Trophoblast cell (in vitro differentiated cells and primary cell): ENCODE measurements at regions not wholly inside any gene's neighbourhood (a gene's known extent, or its start where the extent isn't known, plus 50 kb on each side); places are given as distances from the start of the nearest gene placed in this dataset.

ENCODE experiments used
- DNase-seq, 2 donors: peaks; one replicate each; pipeline ENCODE4 v3.0.0-alpha.2; 2016
- H2AFZ ChIP-seq: 2 replicates; pipeline ENCODE4 v1.6.1; 2013; ENCODE audit warnings: low read length, moderate library complexity, mild to moderate bottlenecking; ENCODE audit not compliant: insufficient read depth, poor library complexity
- H2AK5ac ChIP-seq: 2 replicates; pipeline ENCODE4 v1.6.1; 2013; ENCODE audit warnings: mild to moderate bottlenecking, low read length
- H2BK120ac ChIP-seq: 2 replicates; pipeline ENCODE4 v1.6.1; 2013; ENCODE audit warnings: low read length, mild to moderate bottlenecking, moderate library complexity; ENCODE audit not compliant: insufficient read depth, poor library complexity
- H2BK12ac ChIP-seq: 2 replicates; pipeline ENCODE4 v1.6.1; 2013; ENCODE audit warnings: mild to moderate bottlenecking, low read length, moderate library complexity
- H2BK5ac ChIP-seq: 2 replicates; pipeline ENCODE4 v1.6.1; 2013; ENCODE audit warnings: low read length, low read depth, moderate library complexity, mild to moderate bottlenecking; ENCODE audit not compliant: poor library complexity
- H3K14ac ChIP-seq: 2 replicates; pipeline ENCODE4 v1.6.1; 2013; ENCODE audit warnings: mild to moderate bottlenecking, low read length
- H3K18ac ChIP-seq: 2 replicates; pipeline ENCODE4 v1.6.1; 2013; ENCODE audit warnings: mild to moderate bottlenecking, low read length
- H3K23ac ChIP-seq: 2 replicates; pipeline ENCODE4 v1.6.1; 2013; ENCODE audit warnings: low read length
- H3K27ac ChIP-seq: 2 replicates; pipeline ENCODE4 v1.5.1; 2013; ENCODE audit warnings: low read depth, mild to moderate bottlenecking, inconsistent platforms, low read length, moderate library complexity
- H3K27me3 ChIP-seq: 2 replicates; pipeline ENCODE4 v1.6.1; 2013; ENCODE audit warnings: inconsistent platforms, mild to moderate bottlenecking, low read length, moderate library complexity; ENCODE audit not compliant: insufficient read depth
- H3K36me3 ChIP-seq, 2 experiments: 1 replicate in 1 of 2; 2 replicates in 1 of 2; pipeline ENCODE4 v1.6.1; 2013; ENCODE audit warnings: low read length in 2 of 2, mild to moderate bottlenecking in 2 of 2, moderate library complexity in 1 of 2; ENCODE audit not compliant: insufficient read depth in 2 of 2, control insufficient read depth in 1 of 2
- H3K4ac ChIP-seq: 2 replicates; pipeline ENCODE4 v1.6.1; 2013; ENCODE audit warnings: low read depth, mild to moderate bottlenecking, low read length, moderate library complexity
- H3K4me1 ChIP-seq, 2 experiments: 1 replicate in 1 of 2; 2 replicates in 1 of 2; pipeline ENCODE4 v1.6.1; 2013; ENCODE audit warnings: low read length in 2 of 2, mild to moderate bottlenecking in 2 of 2, moderate library complexity in 1 of 2; ENCODE audit not compliant: insufficient read depth in 2 of 2, control insufficient read depth in 1 of 2
- H3K4me2 ChIP-seq: 2 replicates; pipeline ENCODE4 v1.6.1; 2013; ENCODE audit warnings: inconsistent platforms, mild to moderate bottlenecking, low read length, moderate library complexity
- H3K4me3 ChIP-seq: 2 replicates; pipeline ENCODE4 v1.5.1; 2013; ENCODE audit warnings: mild to moderate bottlenecking, low read depth, low read length, inconsistent platforms
- H3K79me1 ChIP-seq: one replicate; pipeline ENCODE4 v1.6.1; 2013; ENCODE audit warnings: low read length
- H3K79me2 ChIP-seq: 2 replicates; pipeline ENCODE4 v1.6.1; 2013; ENCODE audit warnings: low read length, mild to moderate bottlenecking; ENCODE audit not compliant: control insufficient read depth, insufficient read depth, poor library complexity
- H3K9ac ChIP-seq: 2 replicates; pipeline ENCODE4 v1.6.1; 2013; ENCODE audit warnings: mild to moderate bottlenecking, low read length
- H3K9me3 ChIP-seq: 2 replicates; pipeline ENCODE4 v1.6.1; 2013; ENCODE audit warnings: low read depth, mild to moderate bottlenecking, control low read depth, inconsistent platforms, low read length; ENCODE audit not compliant: insufficient read depth
- H4K12ac ChIP-seq: 2 replicates; pipeline ENCODE4 v1.6.1; 2013; ENCODE audit warnings: low read depth, mild to moderate bottlenecking, low read length, moderate library complexity
- H4K8ac ChIP-seq: 2 replicates; pipeline ENCODE4 v1.6.1; 2013; ENCODE audit warnings: low read depth, mild to moderate bottlenecking, low read length, moderate library complexity
- H4K91ac ChIP-seq: one replicate; pipeline ENCODE4 v1.6.1; 2013; ENCODE audit warnings: low read depth, mild to moderate bottlenecking, low read length, moderate library complexity
- WGBS: extraction: QIAGEN DNeasy Blood & Tissue Kit; methylation state at CpG from one replicate; pipeline ENCODE4 v1.1.7; 2013; ENCODE audit warnings: missing lambda C conversion rate; ENCODE audit not compliant: insufficient read length, insufficient coverage; ENCODE audit errors: extremely low coverage; 5-methylcytosine and 5-hydroxymethylcytosine counted together

DNA sequence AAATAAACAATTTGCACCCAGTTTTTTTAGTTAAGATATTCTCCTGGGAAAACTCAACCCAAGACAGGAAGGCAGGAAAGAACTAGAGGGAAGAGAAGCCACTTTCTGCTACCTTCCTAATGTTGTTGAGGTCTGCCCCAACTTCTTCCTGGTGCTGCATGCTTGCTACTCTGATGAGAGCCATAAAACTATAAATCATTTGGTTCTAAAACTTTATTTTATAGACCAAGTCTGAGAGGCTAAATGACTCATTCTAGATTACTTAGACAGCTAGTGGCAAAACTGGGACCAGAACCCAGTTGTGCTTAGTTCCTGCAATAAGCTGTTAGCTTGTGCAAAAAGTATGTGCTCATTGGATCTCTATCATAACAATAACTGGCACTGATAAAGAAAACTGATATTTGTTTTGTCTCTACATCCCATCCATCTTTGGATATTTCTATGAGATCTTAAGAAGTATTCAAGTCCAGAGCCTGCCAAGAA, 344.9 kb upstream of the SLC14A2 start:
- Histone ChIP-seq H4K8ac (no peak overlapping the region), H3K9ac (no peak overlapping the region), H4K91ac (no peak overlapping the region), H3K9me3 (no peaks in the 10 kb centered on the region), H3K36me3 (no peaks in the 10 kb centered on the region), H3K14ac (no peak overlapping the region), H3K79me2 (no peaks in the 10 kb centered on the region), H2BK5ac (no peak overlapping the region), H3K4me1 (peaks cover 0 to 4% of the 10 kb centered on the region in 2 experiments), H3K4me2 (no peak overlapping the region), H3K4ac (no peak overlapping the region), H3K23ac (no peak overlapping the region), H3K27me3 (no peaks in the 10 kb centered on the region), H3K18ac (no peak overlapping the region), H3K4me3 (no peak overlapping the region), H2AK5ac (no peak overlapping the region), H3K79me1 (no peaks in the 10 kb centered on the region), H2BK12ac (no peak overlapping the region), H4K12ac (no peak overlapping the region), H2AFZ (no peak overlapping the region), H3K27ac (no peak overlapping the region), H2BK120ac (no peak overlapping the region)
- DNase-seq, result no peak

DNA sequence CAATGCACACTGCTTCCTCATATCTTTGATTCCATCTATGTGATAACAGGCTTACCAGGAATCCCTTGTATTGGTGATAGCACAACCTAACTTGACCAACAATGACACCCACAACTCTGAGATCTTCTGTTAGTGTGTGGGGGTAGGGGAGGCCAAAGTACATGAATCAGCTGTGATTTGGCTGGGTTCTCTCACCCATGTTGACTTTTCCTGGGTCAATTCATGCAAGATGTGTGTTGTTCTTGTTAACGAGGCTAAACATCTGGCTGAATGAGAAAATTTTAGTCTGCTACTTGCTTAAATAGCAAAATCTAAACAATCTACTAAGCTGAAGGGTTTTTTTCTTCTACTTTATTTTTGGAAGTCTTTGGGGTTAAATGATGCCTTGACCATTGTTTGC, 341.2 kb upstream of the SLC14A2 start:
- Histone ChIP-seq H3K79me2 (no peaks in the 10 kb centered on the region), H4K12ac (no peak overlapping the region), H3K23ac (no peak overlapping the region), H3K27me3 (no peaks in the 10 kb centered on the region), H2AK5ac (no peak overlapping the region), H3K4me2 (no peak overlapping the region), H3K14ac (no peak overlapping the region), H2BK12ac (no peak overlapping the region), H4K91ac (no peak overlapping the region), H3K36me3 (no peaks in the 10 kb centered on the region), H2BK5ac (no peak overlapping the region), H2BK120ac (no peak overlapping the region), H3K79me1 (no peaks in the 10 kb centered on the region), H3K9ac (no peak overlapping the region), H3K4me1 (peaks cover 0 to 4% of the 10 kb centered on the region in 2 experiments), H3K18ac (no peak overlapping the region), H3K4me3 (no peak overlapping the region), H3K9me3 (no peaks in the 10 kb centered on the region), H3K4ac (no peak overlapping the region), H4K8ac (no peak overlapping the region), H3K27ac (no peak overlapping the region), H2AFZ (no peak overlapping the region)
- no CpG with 5 or more reads among the region's 1 CpG for WGBS
- no peak for DNase-seq

DNA sequence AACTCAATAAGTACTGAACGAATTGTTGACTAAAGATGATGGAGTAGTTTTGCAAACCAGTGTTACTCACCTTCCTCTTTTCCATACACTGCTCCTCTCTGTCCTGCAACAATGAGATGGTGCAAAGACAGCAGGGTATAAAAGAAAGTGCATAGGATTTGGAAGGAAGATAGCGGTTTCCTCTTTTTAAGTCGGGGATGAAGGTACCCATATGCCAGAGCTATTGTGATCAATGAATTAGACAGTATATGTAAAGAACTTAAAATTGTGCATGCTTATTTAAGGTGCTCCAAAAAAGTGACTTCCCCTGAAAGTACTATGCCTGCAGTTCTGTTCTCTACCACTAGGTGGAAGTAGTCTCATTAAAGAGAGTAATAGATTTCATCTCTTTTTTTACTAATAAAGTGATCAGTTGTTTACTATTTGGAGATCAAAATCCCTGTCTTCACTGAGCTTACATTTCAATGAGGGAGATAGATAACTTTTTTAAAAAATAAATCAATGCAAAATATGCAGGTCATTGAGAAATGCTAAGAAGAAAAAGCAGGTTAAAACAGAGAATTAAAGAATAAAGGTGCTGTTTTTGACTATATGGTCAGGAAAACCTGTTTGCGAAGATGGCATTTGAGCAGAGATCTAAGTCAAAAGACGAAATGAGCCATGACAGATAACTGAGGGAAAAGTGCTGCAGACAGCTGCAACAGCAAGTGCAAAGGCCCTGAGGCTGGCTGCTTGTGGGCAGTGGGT, 339.7 kb upstream of the SLC14A2 start:
- DNase-seq, result peak in 1 of 2 donors; percentile 77
- Histone ChIP-seq H3K4ac (no peak overlapping the region), H3K4me3 (no peak overlapping the region), H2BK120ac (no peak overlapping the region), H3K18ac (no peak overlapping the region), H2BK5ac (no peak overlapping the region), H4K91ac (no peak overlapping the region), H3K79me1 (no peaks in the 10 kb centered on the region), H3K27me3 (no peaks in the 10 kb centered on the region), H3K36me3 (no peaks in the 10 kb centered on the region), H3K14ac (no peak overlapping the region), H3K27ac (no peak overlapping the region), H4K12ac (no peak overlapping the region), H4K8ac (no peak overlapping the region), H3K9ac (no peak overlapping the region), H3K4me2 (no peak overlapping the region), H3K9me3 (no peaks in the 10 kb centered on the region), H3K23ac (no peak overlapping the region), H3K4me1 (no peaks in the 10 kb centered on the region), H3K79me2 (no peaks in the 10 kb centered on the region), H2AK5ac (no peak overlapping the region), H2BK12ac (no peak overlapping the region), H2AFZ (no peak overlapping the region)
- WGBS, result no CpG with 5 or more reads among the region's 5 CpGs

DNA sequence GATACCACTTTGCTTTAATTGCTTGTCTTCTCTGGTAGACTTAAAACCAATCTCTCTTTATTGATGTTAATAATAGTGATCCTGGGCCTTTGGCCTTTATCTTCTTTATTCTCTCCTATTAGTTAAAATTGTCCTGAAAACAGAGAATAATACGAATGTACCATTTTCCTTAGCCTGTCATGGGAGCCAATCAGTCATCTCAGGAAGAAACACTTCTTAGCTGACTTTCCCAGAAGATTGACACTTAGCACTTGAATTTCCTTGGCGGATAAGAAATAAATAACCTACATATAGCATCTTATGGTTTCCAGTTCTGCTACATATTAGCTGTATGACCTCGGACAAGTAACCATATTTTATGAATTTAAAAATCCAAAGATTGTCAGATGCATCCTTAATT, 338.4 kb upstream of the SLC14A2 start:
- no CpG with 5 or more reads among the region's 3 CpGs for WGBS

More for the DNA sequence above, 338.4 kb upstream of the SLC14A2 start:
- H3K4me3 ChIP-seq, result no peak overlapping the region
- H2BK5ac ChIP-seq, result no peak overlapping the region
- DNase-seq, result no peak
- H4K8ac ChIP-seq, result no peak overlapping the region
- no peak overlapping the region for H3K27ac ChIP-seq
- no peaks in the 10 kb centered on the region for H3K27me3 ChIP-seq
- H3K9me3 ChIP-seq, result peaks cover under 1% of the 10 kb centered on the region
- H2BK12ac ChIP-seq, result no peak overlapping the region
- no peak overlapping the region for H3K4ac ChIP-seq
- no peak overlapping the region for H3K9ac ChIP-seq
- H4K91ac ChIP-seq, result no peak overlapping the region
- no peak overlapping the region for H3K4me2 ChIP-seq
- H2AFZ ChIP-seq, result no peak overlapping the region
- no peak overlapping the region for H2BK120ac ChIP-seq
- no peaks in the 10 kb centered on the region for H3K79me1 ChIP-seq
- no peaks in the 10 kb centered on the region for H3K36me3 ChIP-seq
- no peak overlapping the region for H3K14ac ChIP-seq
- H3K23ac ChIP-seq, result no peak overlapping the region
- H3K79me2 ChIP-seq, result no peaks in the 10 kb centered on the region
- no peak overlapping the region for H3K18ac ChIP-seq
- H4K12ac ChIP-seq, result no peak overlapping the region
- H2AK5ac ChIP-seq, result no peak overlapping the region
- no peaks in the 10 kb centered on the region for H3K4me1 ChIP-seq
